Neural cell (in vitro differentiated cells): ENCODE measurements at regions not wholly inside any gene's neighbourhood (a gene's known extent, or its start where the extent isn't known, plus 50 kb on each side); places are given as distances from the start of the nearest gene placed in this dataset.

Source experiments
- H2AFZ ChIP-seq: fragments of 200-600, 300-800 bp; sonication (generic), shearing (Covaris generic); 2 replicates; pipeline ENCODE4 v1.6.0; 2014; ENCODE audit warnings: low read depth, mild to moderate bottlenecking, antibody characterized with exemption, low read length, moderate library complexity
- H3F3A ChIP-seq: fragments of 200-600 bp; shearing (Covaris generic); 2 replicates; pipeline ENCODE4 v1.6.1; 2016; ENCODE audit warnings: mild to moderate bottlenecking, moderate library complexity, mixed read lengths, antibody characterized with exemption, low read length; ENCODE audit not compliant: insufficient read depth, poor library complexity, severe bottlenecking
- H3K27ac ChIP-seq: fragments of 200-600, 300-800 bp; sonication (generic), shearing (Covaris generic); 2 replicates; pipeline ENCODE4 v1.5.1; 2014; ENCODE audit warnings: mild to moderate bottlenecking, low read length, moderate library complexity
- H3K27me3 ChIP-seq: fragments of 300-800, 200-600 bp; sonication (generic), shearing (Covaris generic); 2 replicates; pipeline ENCODE4 v1.6.0; 2014; ENCODE audit warnings: mild to moderate bottlenecking, low read depth, low read length, moderate library complexity; ENCODE audit not compliant: insufficient read depth
- H3K36me3 ChIP-seq: fragments of 300-800, 200-600 bp; sonication (generic), shearing (Covaris generic); 2 replicates; pipeline ENCODE4 v1.5.1; 2014; ENCODE audit warnings: mild to moderate bottlenecking, antibody characterized with exemption, low read length, moderate library complexity; ENCODE audit not compliant: insufficient read depth
- H3K4me2 ChIP-seq: fragments of 300-800, 200-600 bp; sonication (generic), shearing (Covaris generic); 2 replicates; pipeline ENCODE4 v1.6.0; 2014; ENCODE audit warnings: mild to moderate bottlenecking, low read length
- H3K4me3 ChIP-seq: fragments of 300-800, 200-600 bp; sonication (generic), shearing (Covaris generic); 2 replicates; pipeline ENCODE4 v1.5.1; 2014; ENCODE audit warnings: mild to moderate bottlenecking, low read length, moderate library complexity
- H3K79me2 ChIP-seq: fragments of 200-600 bp; shearing (Covaris generic); replicated peaks from 2 replicates; pipeline ENCODE4 v1.6.0; 2014; ENCODE audit warnings: mild to moderate bottlenecking, low read length, moderate library complexity; ENCODE audit not compliant: insufficient read depth
- H3K9ac ChIP-seq: fragments of 300-800, 200-600 bp; sonication (generic), shearing (Covaris generic); 2 replicates; pipeline ENCODE4 v1.6.1; 2016; ENCODE audit warnings: mild to moderate bottlenecking, low read length, mixed read lengths
- H3K9me2 ChIP-seq: fragments of 200-600 bp; shearing (Covaris generic); 2 replicates; pipeline ENCODE4 v1.6.1; 2016; ENCODE audit warnings: mild to moderate bottlenecking, low read length, mixed read lengths; ENCODE audit not compliant: insufficient read depth
- H3K9me3 ChIP-seq: fragments of 200-600, 300-800 bp; sonication (generic), shearing (Covaris generic); 2 replicates; pipeline ENCODE4 v1.6.1; 2016; ENCODE audit warnings: mild to moderate bottlenecking, mixed run types, low read length, moderate library complexity, mixed read lengths
- H4K20me1 ChIP-seq: fragments of 200-600 bp; shearing (Covaris generic); 2 replicates; pipeline ENCODE4 v1.6.1; 2016; ENCODE audit warnings: mild to moderate bottlenecking, mixed run types; ENCODE audit not compliant: insufficient read depth
- EP300 ChIP-seq: fragments of 450-650 bp; conservative IDR thresholded peaks from 2 replicates; pipeline ENCODE4 v1.6.1; 2014; ENCODE audit warnings: antibody characterized with exemption, mild to moderate bottlenecking, moderate library complexity; ENCODE audit not compliant: poor library complexity, severe bottlenecking
- EZH2 ChIP-seq: fragments of 200-600, 300-800 bp; shearing (Covaris generic), sonication (generic); IDR thresholded peaks from 2 replicates; pipeline ENCODE4 v1.6.1; 2014; ENCODE audit warnings: antibody characterized with exemption, low read length, borderline replicate concordance, mild to moderate bottlenecking; ENCODE audit not compliant: insufficient read depth, poor library complexity, severe bottlenecking
- MXI1 ChIP-seq: fragments of 450-650 bp; conservative IDR thresholded peaks from 2 replicates; pipeline ENCODE4 v1.6.1; 2014; ENCODE audit warnings: antibody characterized with exemption, mild to moderate bottlenecking; ENCODE audit not compliant: poor library complexity, severe bottlenecking
- POLR2AphosphoS5 ChIP-seq: IDR thresholded peaks from 2 replicates; pipeline ENCODE4 v1.6.1; 2012
- RAD21 ChIP-seq: fragments of 450-650 bp; conservative IDR thresholded peaks from 2 replicates; pipeline ENCODE4 v1.6.1; 2014; ENCODE audit warnings: antibody characterized with exemption, mild to moderate bottlenecking, moderate library complexity
- SMC3 ChIP-seq: fragments of 450-650 bp; conservative IDR thresholded peaks from 2 replicates; pipeline ENCODE4 v1.6.1; 2014; ENCODE audit warnings: antibody characterized with exemption, mild to moderate bottlenecking, moderate library complexity; ENCODE audit not compliant: poor library complexity
- TAF1 ChIP-seq: IDR thresholded peaks from 2 replicates; pipeline ENCODE4 v1.6.1; 2012; ENCODE audit warnings: low read depth
- TF ChIP-seq, protein P1 (sequence below): fragments of 450-650 bp; IDR thresholded peaks from 2 replicates; pipeline ENCODE4 v1.5.1; 2014; ENCODE audit warnings: antibody characterized with exemption, mild to moderate bottlenecking, moderate library complexity; ENCODE audit not compliant: poor library complexity, severe bottlenecking
- TF ChIP-seq, protein P2 (sequence below): IDR thresholded peaks from 2 replicates; pipeline ENCODE4 v1.6.1; 2012; ENCODE audit warnings: borderline replicate concordance

DNA sequence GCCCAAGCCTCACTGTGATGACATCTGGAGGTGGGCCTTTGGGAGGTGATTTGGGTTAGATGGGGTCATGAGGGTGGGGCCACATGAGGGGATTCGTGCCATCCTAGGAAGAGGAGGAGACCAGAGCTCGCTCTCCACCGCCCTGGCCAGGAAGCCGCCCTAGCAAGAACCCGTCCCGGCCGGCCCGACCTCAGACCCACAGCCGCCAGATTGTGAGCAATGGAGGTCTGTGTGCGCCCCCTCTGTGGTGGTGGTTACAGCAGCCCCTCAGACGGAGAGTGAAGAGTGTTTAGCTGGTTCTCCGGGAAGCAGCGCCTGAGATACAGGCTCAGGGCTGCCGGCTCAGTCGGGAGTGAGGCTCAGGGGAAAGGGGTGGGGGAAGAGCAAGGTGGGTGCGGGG lies 83.3 kb downstream of the RTP5 start:
- no peaks in the 10 kb centered on the region for H3K27me3 ChIP-seq
- H3K36me3 ChIP-seq, result no peaks in the 10 kb centered on the region
- H3K4me3 ChIP-seq, result no peak overlapping the region
- no peaks in the 10 kb centered on the region for H3K79me2 ChIP-seq
- no peak overlapping the region for H3K27ac ChIP-seq
- H2AFZ ChIP-seq, result no peak overlapping the region
- no peaks in the 10 kb centered on the region for H3K9me3 ChIP-seq
- H3K9me2 ChIP-seq, result no peaks in the 10 kb centered on the region
- TF ChIP-seq MXI1 (no peak), TAF1 (no peak), EP300 (no peak)
- TF ChIP-seq, protein P1, sequence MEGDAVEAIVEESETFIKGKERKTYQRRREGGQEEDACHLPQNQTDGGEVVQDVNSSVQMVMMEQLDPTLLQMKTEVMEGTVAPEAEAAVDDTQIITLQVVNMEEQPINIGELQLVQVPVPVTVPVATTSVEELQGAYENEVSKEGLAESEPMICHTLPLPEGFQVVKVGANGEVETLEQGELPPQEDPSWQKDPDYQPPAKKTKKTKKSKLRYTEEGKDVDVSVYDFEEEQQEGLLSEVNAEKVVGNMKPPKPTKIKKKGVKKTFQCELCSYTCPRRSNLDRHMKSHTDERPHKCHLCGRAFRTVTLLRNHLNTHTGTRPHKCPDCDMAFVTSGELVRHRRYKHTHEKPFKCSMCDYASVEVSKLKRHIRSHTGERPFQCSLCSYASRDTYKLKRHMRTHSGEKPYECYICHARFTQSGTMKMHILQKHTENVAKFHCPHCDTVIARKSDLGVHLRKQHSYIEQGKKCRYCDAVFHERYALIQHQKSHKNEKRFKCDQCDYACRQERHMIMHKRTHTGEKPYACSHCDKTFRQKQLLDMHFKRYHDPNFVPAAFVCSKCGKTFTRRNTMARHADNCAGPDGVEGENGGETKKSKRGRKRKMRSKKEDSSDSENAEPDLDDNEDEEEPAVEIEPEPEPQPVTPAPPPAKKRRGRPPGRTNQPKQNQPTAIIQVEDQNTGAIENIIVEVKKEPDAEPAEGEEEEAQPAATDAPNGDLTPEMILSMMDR, result no peak
- TF ChIP-seq, protein P2, sequence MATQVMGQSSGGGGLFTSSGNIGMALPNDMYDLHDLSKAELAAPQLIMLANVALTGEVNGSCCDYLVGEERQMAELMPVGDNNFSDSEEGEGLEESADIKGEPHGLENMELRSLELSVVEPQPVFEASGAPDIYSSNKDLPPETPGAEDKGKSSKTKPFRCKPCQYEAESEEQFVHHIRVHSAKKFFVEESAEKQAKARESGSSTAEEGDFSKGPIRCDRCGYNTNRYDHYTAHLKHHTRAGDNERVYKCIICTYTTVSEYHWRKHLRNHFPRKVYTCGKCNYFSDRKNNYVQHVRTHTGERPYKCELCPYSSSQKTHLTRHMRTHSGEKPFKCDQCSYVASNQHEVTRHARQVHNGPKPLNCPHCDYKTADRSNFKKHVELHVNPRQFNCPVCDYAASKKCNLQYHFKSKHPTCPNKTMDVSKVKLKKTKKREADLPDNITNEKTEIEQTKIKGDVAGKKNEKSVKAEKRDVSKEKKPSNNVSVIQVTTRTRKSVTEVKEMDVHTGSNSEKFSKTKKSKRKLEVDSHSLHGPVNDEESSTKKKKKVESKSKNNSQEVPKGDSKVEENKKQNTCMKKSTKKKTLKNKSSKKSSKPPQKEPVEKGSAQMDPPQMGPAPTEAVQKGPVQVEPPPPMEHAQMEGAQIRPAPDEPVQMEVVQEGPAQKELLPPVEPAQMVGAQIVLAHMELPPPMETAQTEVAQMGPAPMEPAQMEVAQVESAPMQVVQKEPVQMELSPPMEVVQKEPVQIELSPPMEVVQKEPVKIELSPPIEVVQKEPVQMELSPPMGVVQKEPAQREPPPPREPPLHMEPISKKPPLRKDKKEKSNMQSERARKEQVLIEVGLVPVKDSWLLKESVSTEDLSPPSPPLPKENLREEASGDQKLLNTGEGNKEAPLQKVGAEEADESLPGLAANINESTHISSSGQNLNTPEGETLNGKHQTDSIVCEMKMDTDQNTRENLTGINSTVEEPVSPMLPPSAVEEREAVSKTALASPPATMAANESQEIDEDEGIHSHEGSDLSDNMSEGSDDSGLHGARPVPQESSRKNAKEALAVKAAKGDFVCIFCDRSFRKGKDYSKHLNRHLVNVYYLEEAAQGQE, result no peak
- H3F3A ChIP-seq, result no peaks in the 10 kb centered on the region
- no peak overlapping the region for H3K9ac ChIP-seq
- no peaks in the 10 kb centered on the region for H4K20me1 ChIP-seq
- H3K4me2 ChIP-seq, result no peak overlapping the region

DNA sequence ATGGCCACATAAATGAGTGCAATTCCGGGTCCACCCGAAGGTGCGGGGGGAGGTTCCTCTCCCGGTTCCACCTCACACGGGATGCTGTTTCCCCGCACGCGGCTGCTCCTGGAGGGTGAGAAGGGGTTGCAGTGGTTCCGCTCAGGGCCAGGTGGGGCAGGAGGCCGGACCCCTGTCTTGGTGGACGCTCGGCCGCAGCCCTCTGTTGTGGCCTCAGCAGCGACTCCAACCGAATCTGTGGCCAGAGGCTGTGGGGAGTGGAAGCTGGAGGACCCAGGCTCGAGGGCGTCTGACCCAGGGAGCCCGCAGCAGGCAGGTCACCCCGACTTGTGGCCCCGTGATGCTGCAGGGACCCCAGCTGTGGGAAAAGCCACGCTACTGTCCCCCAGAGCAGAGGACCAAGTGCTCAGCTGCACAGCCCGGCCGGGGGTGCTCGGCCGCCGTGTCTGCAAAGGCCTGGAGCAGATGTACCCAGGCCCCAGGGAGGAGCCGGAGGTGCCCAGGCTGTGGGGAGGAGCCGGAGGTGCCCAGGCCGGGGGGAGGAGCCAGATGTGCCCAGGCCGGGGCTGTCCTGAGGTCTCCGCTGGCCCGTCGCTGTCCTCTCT lies 83.9 kb downstream of the RTP5 start:
- H3K9ac ChIP-seq, result no peak overlapping the region
- H3K4me3 ChIP-seq, result no peak overlapping the region
- no peak for TF ChIP-seq RAD21
- TF ChIP-seq TAF1, result no peak
- TF ChIP-seq SMC3, result no peak
- TF ChIP-seq, protein P1, result no peak
- no peak for TF ChIP-seq POLR2AphosphoS5
- no peak for TF ChIP-seq EZH2
- TF ChIP-seq EP300, result no peak
- TF ChIP-seq MXI1, result no peak
- TF ChIP-seq, protein P2, result no peak

More for the DNA sequence above, 83.9 kb downstream of the RTP5 start:
- no peaks in the 10 kb centered on the region for H3K36me3 ChIP-seq
- no peaks in the 10 kb centered on the region for H3K9me3 ChIP-seq
- no peak overlapping the region for H3K27ac ChIP-seq
- no peaks in the 10 kb centered on the region for H3K79me2 ChIP-seq
- H2AFZ ChIP-seq, result no peak overlapping the region
- no peaks in the 10 kb centered on the region for H3F3A ChIP-seq
- no peaks in the 10 kb centered on the region for H4K20me1 ChIP-seq
- no peaks in the 10 kb centered on the region for H3K9me2 ChIP-seq
- no peak overlapping the region for H3K4me2 ChIP-seq
- H3K27me3 ChIP-seq, result no peaks in the 10 kb centered on the region
